Nephron (organoid): ENCODE measurements at regions not wholly inside any gene's neighbourhood (a gene's known extent, or its start where the extent isn't known, plus 50 kb on each side); places are given as distances from the start of the nearest gene placed in this dataset.

ENCODE experiments used
- H3K27ac Mint-ChIP-seq, 3 experiments: 2 replicates each; pipeline ENCODE4 v1.8.0; 2020; ENCODE audit warnings: mixed read lengths in 3 of 3, mild to moderate bottlenecking in 2 of 3, moderate library complexity in 1 of 3
- H3K27me3 Mint-ChIP-seq: 2 replicates; pipeline ENCODE4 v1.8.0; 2021; ENCODE audit warnings: low read depth, mild to moderate bottlenecking, moderate library complexity, mixed read lengths
- H3K36me3 Mint-ChIP-seq: 2 replicates; pipeline ENCODE4 v1.8.0; 2020; ENCODE audit warnings: low read depth, mixed read lengths
- H3K4me1 Mint-ChIP-seq: 2 replicates; pipeline ENCODE4 v1.8.0; 2020; ENCODE audit warnings: mixed read lengths
- H3K4me3 Mint-ChIP-seq, 3 experiments: 2 replicates each; pipeline ENCODE4 v1.8.0; 2020; ENCODE audit warnings: mild to moderate bottlenecking in 3 of 3, mixed read lengths in 3 of 3, moderate library complexity in 2 of 3
- H3K9me3 Mint-ChIP-seq: 2 replicates; pipeline ENCODE4 v1.8.0; 2020; ENCODE audit warnings: mixed read lengths
- TF ChIP-seq, protein P1 (sequence below), 3 experiments: fragments of 200-600 bp; sonication (generic); IDR thresholded peaks; one replicate each; pipeline ENCODE4 v1.5.0; 2021; ENCODE audit warnings: antibody characterized with exemption in 3 of 3; ENCODE audit not compliant: unreplicated experiment in 3 of 3

DNA sequence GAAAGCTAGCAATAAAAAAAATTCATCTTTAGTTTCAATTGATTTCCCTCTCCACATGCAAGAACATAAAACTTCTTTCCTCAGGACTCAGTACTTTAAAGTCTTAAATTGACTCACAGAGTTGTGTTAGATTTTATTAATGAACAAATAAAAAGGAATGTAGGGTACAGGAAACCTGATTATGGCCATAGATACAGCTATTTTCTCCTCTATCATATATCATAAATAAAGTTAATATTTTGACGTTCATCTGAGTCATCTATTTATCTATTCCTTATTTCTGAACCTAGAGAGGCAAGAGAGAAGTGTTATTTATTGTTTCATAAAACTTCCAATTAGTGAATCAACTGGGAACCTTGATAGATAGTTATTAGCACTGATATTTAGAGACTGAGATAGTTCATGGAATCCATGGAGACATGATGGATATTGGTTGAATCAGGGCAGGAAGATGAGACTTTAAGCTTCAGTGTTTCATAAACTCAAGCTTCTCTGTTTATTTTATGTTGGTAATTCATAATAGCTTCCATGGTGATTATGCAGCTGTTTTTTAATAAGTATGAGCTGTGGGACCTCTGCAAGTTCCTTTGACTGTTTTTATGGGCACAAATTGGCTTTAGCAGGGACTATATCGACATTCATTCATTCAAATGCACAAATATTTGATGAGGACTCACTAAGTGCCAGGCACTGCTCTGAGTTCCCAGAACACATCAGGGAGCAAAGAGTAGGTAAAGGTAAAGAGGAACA lies 143.5 kb upstream of the TGFBR2 start:
- no peaks in the 10 kb centered on the region for H3K4me1 Mint-ChIP-seq
- H3K27ac Mint-ChIP-seq = no peak overlapping the region
- H3K4me3 Mint-ChIP-seq = no peak overlapping the region
- no peaks in the 10 kb centered on the region for H3K36me3 Mint-ChIP-seq
- TF ChIP-seq, protein P1, sequence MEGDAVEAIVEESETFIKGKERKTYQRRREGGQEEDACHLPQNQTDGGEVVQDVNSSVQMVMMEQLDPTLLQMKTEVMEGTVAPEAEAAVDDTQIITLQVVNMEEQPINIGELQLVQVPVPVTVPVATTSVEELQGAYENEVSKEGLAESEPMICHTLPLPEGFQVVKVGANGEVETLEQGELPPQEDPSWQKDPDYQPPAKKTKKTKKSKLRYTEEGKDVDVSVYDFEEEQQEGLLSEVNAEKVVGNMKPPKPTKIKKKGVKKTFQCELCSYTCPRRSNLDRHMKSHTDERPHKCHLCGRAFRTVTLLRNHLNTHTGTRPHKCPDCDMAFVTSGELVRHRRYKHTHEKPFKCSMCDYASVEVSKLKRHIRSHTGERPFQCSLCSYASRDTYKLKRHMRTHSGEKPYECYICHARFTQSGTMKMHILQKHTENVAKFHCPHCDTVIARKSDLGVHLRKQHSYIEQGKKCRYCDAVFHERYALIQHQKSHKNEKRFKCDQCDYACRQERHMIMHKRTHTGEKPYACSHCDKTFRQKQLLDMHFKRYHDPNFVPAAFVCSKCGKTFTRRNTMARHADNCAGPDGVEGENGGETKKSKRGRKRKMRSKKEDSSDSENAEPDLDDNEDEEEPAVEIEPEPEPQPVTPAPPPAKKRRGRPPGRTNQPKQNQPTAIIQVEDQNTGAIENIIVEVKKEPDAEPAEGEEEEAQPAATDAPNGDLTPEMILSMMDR (IDR thresholded peaks at IDR 0.05; ENCODE audit: unreplicated experiment in 3 of 3) = no peak
- peaks cover 8% of the 10 kb centered on the region for H3K9me3 Mint-ChIP-seq
- H3K27me3 Mint-ChIP-seq = no peaks in the 10 kb centered on the region

DNA sequence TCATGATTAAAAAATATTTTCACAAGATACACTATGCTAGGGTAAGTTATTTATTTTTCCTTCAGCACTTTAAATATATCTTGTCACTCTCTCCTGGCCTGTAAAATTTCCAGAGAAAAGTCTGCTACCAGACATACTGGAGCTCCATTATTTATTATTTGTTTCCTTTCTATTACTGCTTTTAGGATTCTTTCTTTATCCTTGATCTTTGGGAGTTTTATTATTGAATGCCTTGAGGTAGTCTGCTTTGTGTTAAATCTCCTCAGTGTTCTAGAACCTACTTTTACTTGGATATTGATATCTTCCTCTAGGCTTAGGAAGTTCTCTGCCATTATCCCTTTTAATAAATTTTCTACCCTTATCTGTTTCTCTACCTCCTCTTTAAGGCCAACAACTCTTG lies 142.0 kb upstream of the TGFBR2 start:
- no peak overlapping the region for H3K27ac Mint-ChIP-seq

DNA sequence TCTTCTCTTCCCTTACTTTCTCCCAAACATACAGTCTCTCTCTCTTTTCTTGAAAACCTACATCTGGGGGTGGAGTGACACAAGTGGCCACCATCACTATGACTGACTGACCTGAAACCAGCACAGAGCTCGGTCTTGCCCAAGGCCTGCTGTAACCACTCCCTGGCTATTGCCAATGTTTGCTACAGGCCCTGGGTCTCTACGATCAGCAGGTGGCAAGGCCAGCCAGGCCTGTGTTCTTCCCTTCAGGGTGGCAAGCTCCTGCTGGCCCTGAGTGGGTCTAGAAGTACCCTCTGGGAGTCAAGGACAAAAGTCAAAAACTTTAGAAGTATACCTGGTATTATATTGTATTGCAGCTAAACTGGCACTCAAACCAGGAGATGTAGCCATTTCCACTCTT lies 140.9 kb upstream of the TGFBR2 start:
- H3K4me1 Mint-ChIP-seq = no peaks in the 10 kb centered on the region
- TF ChIP-seq, protein P1 (IDR thresholded peaks at IDR 0.05; ENCODE audit: unreplicated experiment in 3 of 3) = no peak
- H3K9me3 Mint-ChIP-seq = peaks cover 2% of the 10 kb centered on the region

More for the DNA sequence above, 142.0 kb upstream of the TGFBR2 start:
- no peaks in the 10 kb centered on the region for H3K27me3 Mint-ChIP-seq
- H3K36me3 Mint-ChIP-seq = no peaks in the 10 kb centered on the region
- H3K9me3 Mint-ChIP-seq = peaks cover 2% of the 10 kb centered on the region
- H3K4me3 Mint-ChIP-seq = no peak overlapping the region
- no peaks in the 10 kb centered on the region for H3K4me1 Mint-ChIP-seq
- TF ChIP-seq, protein P1 (IDR thresholded peaks at IDR 0.05; ENCODE audit: unreplicated experiment in 3 of 3) = no peak

DNA sequence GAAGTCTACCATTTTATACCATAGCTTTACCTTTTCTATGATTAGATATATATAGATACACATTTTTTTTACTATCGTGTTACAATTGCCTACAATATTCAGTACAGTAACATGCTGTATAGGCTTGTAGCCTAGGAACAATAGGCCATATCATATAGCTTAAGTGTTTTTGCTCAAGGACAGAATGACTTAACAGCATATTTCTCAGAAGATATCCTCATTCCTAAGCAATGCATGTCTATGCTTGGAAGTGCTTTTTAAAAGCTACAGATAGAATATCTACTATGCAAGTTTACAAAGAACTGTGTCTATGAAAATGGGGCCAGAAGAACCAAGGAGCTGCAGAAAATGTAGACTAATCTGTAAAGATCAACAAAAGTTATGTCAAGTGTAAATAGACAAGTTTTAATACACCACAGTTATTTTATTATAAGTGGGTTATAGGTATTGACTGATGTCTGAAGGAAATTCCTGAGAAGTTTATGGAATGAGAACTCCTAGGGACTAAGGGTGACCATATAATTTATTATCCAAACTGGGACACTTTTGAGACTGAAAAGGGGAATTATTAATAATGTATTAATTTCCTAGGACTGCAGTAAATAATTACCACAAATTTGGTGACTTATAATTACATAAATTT lies 138.7 kb upstream of the TGFBR2 start:
- Mint-ChIP-seq H3K27me3 (no peaks in the 10 kb centered on the region), H3K4me3 (no peak overlapping the region), H3K9me3 (no peaks in the 10 kb centered on the region), H3K27ac (no peak overlapping the region), H3K36me3 (no peaks in the 10 kb centered on the region), H3K4me1 (no peaks in the 10 kb centered on the region)
- TF ChIP-seq, protein P1 (IDR thresholded peaks at IDR 0.05; ENCODE audit: unreplicated experiment in 3 of 3) = no peak

More for the DNA sequence above, 140.9 kb upstream of the TGFBR2 start:
- Mint-ChIP-seq H3K27me3 (no peaks in the 10 kb centered on the region), H3K36me3 (no peaks in the 10 kb centered on the region), H3K27ac (no peak overlapping the region), H3K4me3 (no peak overlapping the region)

DNA sequence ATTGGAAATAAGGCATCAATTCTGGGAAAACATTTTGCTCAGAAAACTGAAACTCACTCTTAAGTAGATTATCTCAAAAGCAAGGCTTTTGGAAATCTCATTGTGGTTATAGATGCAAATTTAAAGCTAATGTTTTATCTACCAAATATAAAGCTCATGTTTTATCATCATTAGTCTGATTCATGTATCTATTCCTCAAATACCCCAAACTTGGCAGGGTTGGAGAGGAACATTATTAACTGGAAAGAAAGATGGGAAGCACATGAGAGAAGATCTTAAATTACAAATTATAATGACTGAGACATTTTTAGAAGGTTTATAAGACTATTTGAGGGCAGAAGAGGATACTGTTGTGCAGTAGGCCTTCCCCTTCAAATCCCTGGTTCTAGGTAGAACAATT lies 137.3 kb upstream of the TGFBR2 start:
- Mint-ChIP-seq H3K4me3 (no peak overlapping the region), H3K9me3 (no peaks in the 10 kb centered on the region), H3K27me3 (no peaks in the 10 kb centered on the region), H3K27ac (no peak overlapping the region), H3K4me1 (no peaks in the 10 kb centered on the region), H3K36me3 (no peaks in the 10 kb centered on the region)
- TF ChIP-seq, protein P1 (IDR thresholded peaks at IDR 0.05; ENCODE audit: unreplicated experiment in 3 of 3) = no peak

DNA sequence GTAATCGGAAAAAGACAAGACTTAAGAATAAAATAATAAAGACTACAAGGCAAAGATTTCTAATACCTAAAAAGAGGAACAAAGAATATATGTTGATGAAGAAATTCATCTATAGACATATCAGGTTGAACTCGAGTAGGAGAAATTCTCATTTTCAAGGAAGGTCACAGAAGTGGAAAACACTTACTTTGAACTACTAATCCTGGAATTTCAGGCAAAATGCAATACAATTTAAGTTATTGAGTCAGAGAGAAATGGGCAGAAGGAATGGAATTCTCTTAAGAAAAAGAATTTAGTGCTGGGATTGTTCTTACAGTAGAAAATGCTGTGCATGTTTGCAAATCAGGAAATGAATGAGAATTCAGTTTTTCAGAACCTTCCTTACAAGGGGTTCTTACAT lies 135.9 kb upstream of the TGFBR2 start:
- Mint-ChIP-seq H3K27me3 (no peaks in the 10 kb centered on the region), H3K9me3 (no peaks in the 10 kb centered on the region), H3K4me1 (no peaks in the 10 kb centered on the region), H3K4me3 (no peak overlapping the region), H3K36me3 (no peaks in the 10 kb centered on the region), H3K27ac (no peak overlapping the region)
- TF ChIP-seq, protein P1 (IDR thresholded peaks at IDR 0.05; ENCODE audit: unreplicated experiment in 3 of 3) = no peak
